MM.1S (cell line): ENCODE measurements at regions not wholly inside any gene's neighbourhood (a gene's known extent, or its start where the extent isn't known, plus 50 kb on each side); places are given as distances from the start of the nearest gene placed in this dataset.

ENCODE experiments used
- DNase-seq: peaks from one replicate; pipeline ENCODE4 v3.0.0-alpha.2; 2015
- H2AFZ ChIP-seq: fragments of 300-600 bp; sonication (generic); 2 replicates; pipeline ENCODE4 v1.6.0; 2016; ENCODE audit warnings: antibody characterized with exemption, low read length
- H3F3A ChIP-seq: fragments of 300-600 bp; sonication (generic); 2 replicates; pipeline ENCODE4 v1.6.1; 2016; ENCODE audit warnings: mild to moderate bottlenecking, antibody characterized with exemption, low read length, moderate library complexity, mixed read lengths; ENCODE audit not compliant: insufficient read depth
- H3K27ac ChIP-seq: fragments of 300-600 bp; sonication (generic); 2 replicates; pipeline ENCODE4 v1.5.1; 2016; ENCODE audit warnings: mild to moderate bottlenecking, low read length
- H3K27me3 ChIP-seq: fragments of 300-600 bp; sonication (generic); replicated peaks from 2 replicates; pipeline ENCODE4 v1.6.0; 2016; ENCODE audit warnings: low read length; ENCODE audit not compliant: insufficient read depth
- H3K36me3 ChIP-seq: fragments of 300-600 bp; sonication (generic); replicated peaks from 2 replicates; pipeline ENCODE4 v1.6.1; 2016; ENCODE audit warnings: mild to moderate bottlenecking, low read length, mixed read lengths; ENCODE audit not compliant: insufficient read depth
- H3K4me1 ChIP-seq: fragments of 300-600 bp; sonication (generic); 2 replicates; pipeline ENCODE4 v1.6.1; 2016; ENCODE audit warnings: low read length, mixed read lengths
- H3K4me2 ChIP-seq: fragments of 300-600 bp; sonication (generic); 2 replicates; pipeline ENCODE4 v1.6.0; 2016; ENCODE audit warnings: low read depth, low read length
- H3K4me3 ChIP-seq: fragments of 300-600 bp; sonication (generic); 2 replicates; pipeline ENCODE4 v1.5.1; 2016; ENCODE audit warnings: low read length, mixed read lengths
- H3K79me2 ChIP-seq: fragments of 300-600 bp; sonication (generic); 2 replicates; pipeline ENCODE4 v1.6.1; 2016; ENCODE audit warnings: mixed run types, low read length, mixed read lengths
- H3K9ac ChIP-seq: fragments of 300-600 bp; sonication (generic); 2 replicates; pipeline ENCODE4 v1.6.1; 2016; ENCODE audit warnings: low read length, mixed read lengths
- H3K9me2 ChIP-seq: fragments of 300-600 bp; sonication (generic); replicated peaks from 2 replicates; pipeline ENCODE4 v1.6.1; 2016; ENCODE audit warnings: mild to moderate bottlenecking, low read length, mixed read lengths; ENCODE audit not compliant: insufficient read depth
- H3K9me3 ChIP-seq: fragments of 300-600 bp; sonication (generic); replicated peaks from 2 replicates; pipeline ENCODE4 v1.6.1; 2016; ENCODE audit warnings: mild to moderate bottlenecking, low read length, mixed read lengths; ENCODE audit not compliant: insufficient read depth
- H4K20me1 ChIP-seq: fragments of 300-600 bp; sonication (generic); 2 replicates; pipeline ENCODE4 v1.6.1; 2016; ENCODE audit warnings: mild to moderate bottlenecking, low read length, moderate library complexity, mixed read lengths; ENCODE audit not compliant: insufficient read depth
- EZH2 ChIP-seq: fragments of 300-600 bp; sonication (generic); optimal IDR thresholded peaks from 2 replicates; pipeline ENCODE3; 2017; ENCODE audit warnings: low read depth, mild to moderate bottlenecking, antibody characterized with exemption, low read length, mixed read lengths
- EZH2phosphoT487 ChIP-seq: fragments of 300-600 bp; sonication (generic); IDR thresholded peaks from 2 replicates; pipeline ENCODE4 v1.6.1; 2018; ENCODE audit warnings: antibody characterized with exemption, low read length
- TF ChIP-seq, protein P1 (sequence below): fragments of 300-600 bp; sonication (generic); IDR thresholded peaks from 2 replicates; pipeline ENCODE4 v1.5.1; 2016; ENCODE audit warnings: antibody characterized with exemption, low read length, mixed read lengths

DNA sequence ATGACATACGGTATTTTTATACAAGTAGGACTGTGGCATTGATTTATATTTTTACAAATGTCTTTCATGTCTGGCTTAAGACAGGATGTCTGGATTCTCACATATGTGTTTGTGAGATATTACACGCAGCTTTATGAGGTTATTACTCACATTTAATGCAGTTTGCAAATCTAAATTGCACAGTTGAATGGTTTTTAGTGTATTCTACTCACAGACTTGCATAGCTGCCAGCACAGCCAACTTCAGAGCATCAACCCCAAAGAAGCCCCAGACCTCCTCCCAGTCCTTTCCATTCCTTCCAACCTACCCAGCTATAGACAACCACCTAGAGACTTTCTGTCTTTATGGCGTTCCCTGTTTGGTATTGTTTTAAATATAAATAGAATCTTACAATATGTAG is 193.8 kb upstream of the SHH start:
- H3K4me3 ChIP-seq: no peak overlapping the region
- no peak overlapping the region for H2AFZ ChIP-seq
- no peaks in the 10 kb centered on the region for H3K36me3 ChIP-seq
- no peak overlapping the region for H3K4me2 ChIP-seq
- no peak for DNase-seq
- H3K27me3 ChIP-seq: peaks cover 84% of the 10 kb centered on the region
- no peaks in the 10 kb centered on the region for H3K9me3 ChIP-seq
- no peaks in the 10 kb centered on the region for H3K79me2 ChIP-seq
- H3F3A ChIP-seq: no peaks in the 10 kb centered on the region
- H3K9ac ChIP-seq: no peak overlapping the region
- H4K20me1 ChIP-seq: no peaks in the 10 kb centered on the region
- H3K4me1 ChIP-seq: no peaks in the 10 kb centered on the region
- no peak for TF ChIP-seq EZH2
- H3K9me2 ChIP-seq: no peaks in the 10 kb centered on the region
- H3K27ac ChIP-seq: no peak overlapping the region

DNA sequence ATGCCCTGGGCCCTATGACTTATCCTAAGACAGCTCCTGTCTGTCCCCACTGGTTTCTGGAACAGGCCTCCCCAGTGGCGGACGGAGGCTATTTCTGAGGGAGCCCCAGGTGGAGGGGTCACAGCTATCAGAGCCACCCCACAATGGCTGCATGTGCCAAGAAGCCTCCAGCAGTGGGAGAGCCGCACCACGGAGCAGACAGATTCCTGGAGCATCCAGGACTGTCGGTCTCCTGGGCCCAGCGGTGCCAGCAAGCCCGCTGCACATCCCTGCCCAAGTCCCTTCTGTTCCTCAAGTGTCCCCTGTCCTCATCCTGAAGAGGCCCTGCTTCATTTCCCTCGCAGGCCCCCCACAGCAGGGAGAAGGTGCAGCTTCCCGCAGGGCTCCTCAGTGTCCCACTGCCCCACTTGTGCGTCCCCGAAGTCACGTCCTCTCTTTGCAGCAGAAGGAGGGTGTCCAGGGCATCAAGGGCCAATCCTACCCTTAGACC is 193.0 kb upstream of the SHH start:
- no peak overlapping the region for H2AFZ ChIP-seq
- H4K20me1 ChIP-seq: no peaks in the 10 kb centered on the region
- H3K9me3 ChIP-seq: no peaks in the 10 kb centered on the region
- peaks cover 89% of the 10 kb centered on the region for H3K27me3 ChIP-seq
- H3K27ac ChIP-seq: no peak overlapping the region
- no peaks in the 10 kb centered on the region for H3F3A ChIP-seq
- no peaks in the 10 kb centered on the region for H3K79me2 ChIP-seq
- H3K4me3 ChIP-seq: no peak overlapping the region
- no peak for DNase-seq
- H3K4me2 ChIP-seq: no peak overlapping the region
- no peaks in the 10 kb centered on the region for H3K4me1 ChIP-seq
- no peaks in the 10 kb centered on the region for H3K36me3 ChIP-seq
- no peaks in the 10 kb centered on the region for H3K9me2 ChIP-seq
- TF ChIP-seq, protein P1, sequence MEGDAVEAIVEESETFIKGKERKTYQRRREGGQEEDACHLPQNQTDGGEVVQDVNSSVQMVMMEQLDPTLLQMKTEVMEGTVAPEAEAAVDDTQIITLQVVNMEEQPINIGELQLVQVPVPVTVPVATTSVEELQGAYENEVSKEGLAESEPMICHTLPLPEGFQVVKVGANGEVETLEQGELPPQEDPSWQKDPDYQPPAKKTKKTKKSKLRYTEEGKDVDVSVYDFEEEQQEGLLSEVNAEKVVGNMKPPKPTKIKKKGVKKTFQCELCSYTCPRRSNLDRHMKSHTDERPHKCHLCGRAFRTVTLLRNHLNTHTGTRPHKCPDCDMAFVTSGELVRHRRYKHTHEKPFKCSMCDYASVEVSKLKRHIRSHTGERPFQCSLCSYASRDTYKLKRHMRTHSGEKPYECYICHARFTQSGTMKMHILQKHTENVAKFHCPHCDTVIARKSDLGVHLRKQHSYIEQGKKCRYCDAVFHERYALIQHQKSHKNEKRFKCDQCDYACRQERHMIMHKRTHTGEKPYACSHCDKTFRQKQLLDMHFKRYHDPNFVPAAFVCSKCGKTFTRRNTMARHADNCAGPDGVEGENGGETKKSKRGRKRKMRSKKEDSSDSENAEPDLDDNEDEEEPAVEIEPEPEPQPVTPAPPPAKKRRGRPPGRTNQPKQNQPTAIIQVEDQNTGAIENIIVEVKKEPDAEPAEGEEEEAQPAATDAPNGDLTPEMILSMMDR: no peak
- no peak for TF ChIP-seq EZH2phosphoT487
- no peak for TF ChIP-seq EZH2
- no peak overlapping the region for H3K9ac ChIP-seq

DNA sequence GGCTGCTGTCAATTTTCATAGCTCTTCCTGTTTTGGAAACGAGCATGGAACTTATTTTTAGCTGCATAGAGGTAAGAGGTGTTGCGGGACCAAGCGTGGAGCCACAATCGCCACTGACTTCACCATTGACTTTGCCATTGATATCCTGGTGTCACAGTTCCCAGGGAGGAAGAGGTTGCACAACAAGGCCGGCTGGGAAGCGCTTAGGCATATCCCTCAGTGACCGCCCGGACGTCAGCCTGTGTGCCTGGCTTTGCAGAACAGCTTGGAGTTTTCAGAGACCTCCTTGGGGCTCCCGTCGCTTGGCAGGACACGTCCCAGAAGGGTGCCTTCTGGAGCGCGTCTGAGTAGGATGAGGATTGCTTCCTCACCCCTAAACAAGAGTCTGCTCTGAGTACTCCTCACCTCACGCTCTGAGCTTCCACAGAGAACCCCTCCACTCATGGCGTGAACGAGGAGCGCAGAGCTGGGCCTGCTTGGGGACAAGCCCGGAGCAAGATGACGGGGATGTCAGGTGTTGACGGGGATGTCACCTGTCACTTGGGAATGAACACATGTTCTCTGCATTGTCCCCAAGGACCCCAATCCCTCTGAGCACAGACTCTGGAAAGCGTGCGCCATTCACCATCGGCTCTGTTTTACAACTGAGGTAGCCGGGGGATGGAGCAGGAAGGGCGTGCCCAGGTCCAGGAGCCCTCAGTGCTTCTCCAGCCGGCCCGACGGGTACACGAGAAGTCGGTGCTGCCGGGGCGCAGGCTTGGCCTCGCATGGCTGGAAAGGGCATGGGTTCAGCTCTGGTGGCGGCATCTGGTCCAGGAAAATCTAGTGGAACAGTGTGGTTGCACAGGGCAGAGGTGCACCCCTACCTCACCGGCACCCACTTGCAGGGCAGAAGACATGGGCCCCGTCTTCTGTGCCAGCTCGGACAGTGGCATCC is 192.3 kb upstream of the SHH start:
- Histone ChIP-seq H3K36me3 (no peaks in the 10 kb centered on the region), H3K4me2 (no peak overlapping the region), H3K27ac (no peak overlapping the region), H3K9me3 (no peaks in the 10 kb centered on the region), H4K20me1 (no peaks in the 10 kb centered on the region), H3K27me3 (peaks cover 89% of the 10 kb centered on the region), H3K4me1 (no peaks in the 10 kb centered on the region), H3K9ac (no peak overlapping the region), H3K9me2 (no peaks in the 10 kb centered on the region), H3K4me3 (no peak overlapping the region), H3F3A (no peaks in the 10 kb centered on the region), H2AFZ (no peak overlapping the region), H3K79me2 (no peaks in the 10 kb centered on the region)
- DNase-seq: no peak
- TF ChIP-seq, protein P1: no peak
- TF ChIP-seq EZH2 (no peak), EZH2phosphoT487 (no peak)
